DND-41 (cell line): ENCODE measurements at regions not wholly inside any gene's neighbourhood (a gene's known extent, or its start where the extent isn't known, plus 50 kb on each side); places are given as distances from the start of the nearest gene placed in this dataset.

Experiments used
- ATAC-seq: fragments of 200-7000 bp; cut with Tn5 transposase; 3 replicates; pipeline ENCODE4 v1.9.1; 2021; ENCODE audit warnings: low read depth; ENCODE audit not compliant: insufficient read depth
- DNase-seq: peaks from one replicate; pipeline ENCODE4 v3.0.0-alpha.2; 2020
- H2AFZ ChIP-seq: 2 replicates; pipeline ENCODE4 v1.6.0; 2012; ENCODE audit warnings: low read depth, low read length
- H3K27ac ChIP-seq: 2 replicates; pipeline ENCODE4 v1.5.1; 2012; ENCODE audit warnings: low read length, inconsistent platforms
- H3K27me3 ChIP-seq: fragments of 200-600 bp; sonication (generic); 2 replicates; pipeline ENCODE4 v1.6.0; 2012; ENCODE audit warnings: low read length, mild to moderate bottlenecking, inconsistent platforms; ENCODE audit not compliant: insufficient read depth, poor library complexity
- H3K36me3 ChIP-seq: 2 replicates; pipeline ENCODE4 v1.5.1; 2012; ENCODE audit warnings: low read length, inconsistent platforms; ENCODE audit not compliant: insufficient read depth
- H3K4me1 ChIP-seq: 2 replicates; pipeline ENCODE4 v1.5.1; 2012; ENCODE audit warnings: mild to moderate bottlenecking, low read length; ENCODE audit not compliant: insufficient read depth
- H3K4me2 ChIP-seq: 2 replicates; pipeline ENCODE4 v1.6.0; 2012; ENCODE audit warnings: mild to moderate bottlenecking, moderate library complexity, low read length, inconsistent platforms; ENCODE audit not compliant: insufficient read depth
- H3K4me3 ChIP-seq, 2 experiments: fragments of 200-600 bp in 1 of 2; shearing (Covaris generic) in 1 of 2; 2 replicates each; pipeline ENCODE4 v1.5.1; 2012 to 2016; ENCODE audit warnings: inconsistent platforms in 2 of 2, low read length in 2 of 2, mild to moderate bottlenecking in 2 of 2, low read depth in 1 of 2, moderate library complexity in 1 of 2
- H3K79me2 ChIP-seq: 2 replicates; pipeline ENCODE4 v1.6.0; 2012; ENCODE audit warnings: low read length, inconsistent platforms; ENCODE audit not compliant: insufficient read depth
- H3K9ac ChIP-seq: 2 replicates; pipeline ENCODE4 v1.6.0; 2012; ENCODE audit warnings: low read depth, mild to moderate bottlenecking, inconsistent platforms, low read length, moderate library complexity
- H3K9me3 ChIP-seq: 2 replicates; pipeline ENCODE4 v1.5.1; 2012; ENCODE audit warnings: low read length, moderate library complexity, mild to moderate bottlenecking, inconsistent platforms; ENCODE audit not compliant: insufficient read depth, severe bottlenecking
- H4K20me1 ChIP-seq: 2 replicates; pipeline ENCODE4 v1.6.0; 2012; ENCODE audit warnings: low read length; ENCODE audit not compliant: insufficient read depth
- CTCF ChIP-seq: IDR thresholded peaks from 2 replicates; pipeline ENCODE4 v1.5.1; 2012; ENCODE audit warnings: borderline replicate concordance, low read length, moderate library complexity, mild to moderate bottlenecking; ENCODE audit not compliant: poor library complexity, severe bottlenecking; ENCODE audit errors: extremely low read depth
- EZH2 ChIP-seq: IDR thresholded peaks from 3 replicates; pipeline ENCODE4 v1.6.1; 2012; ENCODE audit warnings: borderline replicate concordance, low read depth, mild to moderate bottlenecking, moderate library complexity, low read length, inconsistent platforms; ENCODE audit not compliant: severe bottlenecking

DNA sequence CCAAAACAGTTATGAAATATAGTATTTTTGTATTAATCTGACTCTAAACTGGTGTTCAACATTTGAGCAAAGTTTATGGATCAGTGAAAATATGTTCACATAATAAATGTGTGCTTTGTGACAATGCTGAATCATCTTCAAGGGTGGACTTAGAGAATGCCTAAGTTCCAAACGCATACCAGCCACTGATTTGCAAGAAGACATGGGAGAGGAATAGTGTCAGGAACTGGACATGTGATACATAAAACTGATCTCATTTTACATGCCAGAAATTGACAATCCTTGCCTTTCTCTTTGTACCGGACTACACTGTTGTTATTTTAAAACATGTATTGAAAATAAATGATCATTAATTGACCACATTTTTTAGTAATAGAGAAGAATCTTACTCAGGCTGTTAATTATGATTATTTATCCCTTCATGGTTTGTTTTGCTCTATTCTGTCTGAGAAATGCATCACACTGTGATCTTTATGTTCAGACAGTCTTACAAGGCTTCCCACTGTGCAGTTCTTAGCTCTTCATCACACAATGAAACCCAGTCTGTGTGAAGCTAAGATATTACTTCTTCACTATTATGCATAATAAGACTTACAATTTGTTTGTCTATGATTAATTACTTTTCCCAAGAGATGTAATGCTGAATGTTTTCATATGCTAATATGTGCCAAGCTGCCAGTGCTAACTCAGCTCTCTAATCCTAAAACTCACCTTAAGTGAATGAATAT is 1180.6 kb upstream of the CDH8 start:
- H4K20me1 ChIP-seq: no peaks in the 10 kb centered on the region
- no peaks in the 10 kb centered on the region for H3K79me2 ChIP-seq
- H3K4me3 ChIP-seq: no peak overlapping the region
- no peak overlapping the region for H3K4me2 ChIP-seq
- H3K36me3 ChIP-seq: no peaks in the 10 kb centered on the region
- H3K4me1 ChIP-seq: no peaks in the 10 kb centered on the region
- H3K27me3 ChIP-seq: no peaks in the 10 kb centered on the region
- ATAC-seq (no peak), DNase-seq (no peak)
- no peak overlapping the region for H3K9ac ChIP-seq
- no peak overlapping the region for H2AFZ ChIP-seq
- H3K9me3 ChIP-seq: no peaks in the 10 kb centered on the region
- no peak overlapping the region for H3K27ac ChIP-seq
- no peak for TF ChIP-seq EZH2
- TF ChIP-seq CTCF: no peak

DNA sequence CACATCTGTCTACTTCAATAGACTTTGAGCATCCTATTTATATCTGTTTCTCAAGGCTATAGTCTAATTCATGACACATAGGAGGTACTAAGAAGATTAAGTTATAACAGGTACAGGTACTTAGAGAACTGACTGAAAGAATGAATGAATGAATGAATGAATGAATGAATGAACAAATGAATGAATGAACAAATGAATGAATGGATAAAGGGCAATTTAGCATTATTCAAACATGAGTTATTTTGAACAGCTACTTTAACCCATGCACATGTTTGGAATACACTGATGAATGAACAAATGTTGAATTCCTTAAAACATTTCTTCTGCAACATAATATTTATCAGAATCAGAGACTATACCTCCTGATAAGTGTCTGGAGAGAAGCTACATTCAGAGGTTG is 1165.6 kb upstream of the CDH8 start:
- ATAC-seq: no peak
- no peak overlapping the region for H2AFZ ChIP-seq
- no peak overlapping the region for H3K27ac ChIP-seq
- no peaks in the 10 kb centered on the region for H3K9me3 ChIP-seq
- no peak overlapping the region for H3K9ac ChIP-seq
- H3K27me3 ChIP-seq: no peaks in the 10 kb centered on the region
- TF ChIP-seq CTCF (no peak), EZH2 (no peak)
- H3K4me2 ChIP-seq: no peak overlapping the region
- H3K4me3 ChIP-seq: no peak overlapping the region
- H3K4me1 ChIP-seq: no peaks in the 10 kb centered on the region
- no peaks in the 10 kb centered on the region for H3K36me3 ChIP-seq
- no peak for DNase-seq
- H3K79me2 ChIP-seq: no peaks in the 10 kb centered on the region
- no peaks in the 10 kb centered on the region for H4K20me1 ChIP-seq

DNA sequence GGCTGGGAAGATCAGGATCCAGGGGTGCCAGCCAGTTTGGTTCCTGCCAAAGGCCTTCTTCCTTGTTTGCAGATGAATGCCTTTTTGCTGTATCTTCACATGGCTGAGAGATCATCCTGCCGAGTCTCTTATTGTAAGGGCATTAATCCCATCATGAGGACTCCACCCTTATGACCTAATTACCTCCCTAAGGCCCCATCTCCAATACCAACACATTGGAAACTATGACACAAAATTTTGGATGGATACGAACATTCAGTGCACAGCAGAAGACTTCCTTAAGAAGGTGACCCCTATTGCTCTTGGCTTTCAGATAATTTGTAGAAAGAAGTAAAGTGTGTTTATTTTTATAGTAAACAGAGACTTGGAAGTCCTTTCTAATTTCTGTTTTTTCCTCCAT is 1164.7 kb upstream of the CDH8 start:
- Histone ChIP-seq H3K4me1 (no peaks in the 10 kb centered on the region), H3K9me3 (no peaks in the 10 kb centered on the region), H3K4me3 (no peak overlapping the region), H3K4me2 (no peak overlapping the region), H2AFZ (no peak overlapping the region), H4K20me1 (no peaks in the 10 kb centered on the region), H3K27ac (no peak overlapping the region), H3K79me2 (no peaks in the 10 kb centered on the region), H3K9ac (no peak overlapping the region), H3K27me3 (no peaks in the 10 kb centered on the region), H3K36me3 (no peaks in the 10 kb centered on the region)
- TF ChIP-seq CTCF: no peak
- no peak for TF ChIP-seq EZH2
- DNase-seq: no peak
- ATAC-seq: no peak
